ENCODE measurements at regions not wholly inside any gene's neighbourhood (a gene's known extent, or its start where the extent isn't known, plus 50 kb on each side); places are given as distances from the start of the nearest gene placed in this dataset.

DNA sequence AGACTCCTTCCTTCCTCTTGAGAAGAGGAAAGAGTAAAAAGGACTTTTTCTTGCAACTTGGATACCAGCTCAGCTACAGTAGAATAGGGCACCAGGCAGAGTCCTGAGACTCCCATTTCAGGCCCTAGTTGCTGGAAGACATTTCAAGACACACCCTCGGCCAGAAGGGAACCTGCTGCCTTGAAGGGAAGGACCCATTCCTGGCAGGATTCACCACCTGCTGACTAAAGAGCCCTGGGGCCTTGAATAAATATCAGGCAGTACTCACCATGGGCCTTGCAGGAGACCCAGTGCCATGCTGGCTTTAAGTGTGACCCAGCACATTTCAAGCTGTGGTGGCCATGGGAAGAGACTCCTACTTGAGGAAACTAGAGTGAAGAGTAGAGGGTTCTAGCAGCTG, 317.6 kb downstream of the DKK2 start:
- Histone ChIP-seq H3K27ac (ENCODE audit: extremely low read depth, low read depth, low read length) (no peak overlapping the region), H3K36me3 (ENCODE audit: control insufficient read depth in 2 of 2, insufficient read depth in 1 of 2, low read length in 2 of 2) (no peaks in the 10 kb centered on the region), H3K4me3 (ENCODE audit: low read depth, low read length) (no peak overlapping the region), H3K9me3 (ENCODE audit: control insufficient read depth, insufficient read depth, low read depth, low read length) (no peaks in the 10 kb centered on the region), H3K4me1 (ENCODE audit: control insufficient read depth, insufficient read depth, low read length) (no peaks in the 10 kb centered on the region)
- ChIA-PET POLR2A (no interaction called here), CTCF (no interaction called here)
- no peak for TF ChIP-seq KLF9 (tag by site-specific recombination; IDR thresholded peaks at IDR 0.05; ENCODE audit: low read depth)
- 0 out of 2 replicates have a peak, but pooled peaks have one; percentile 13 for TF ChIP-seq ZIC2 (tag by site-specific recombination; IDR thresholded peaks at IDR 0.05)

DNA sequence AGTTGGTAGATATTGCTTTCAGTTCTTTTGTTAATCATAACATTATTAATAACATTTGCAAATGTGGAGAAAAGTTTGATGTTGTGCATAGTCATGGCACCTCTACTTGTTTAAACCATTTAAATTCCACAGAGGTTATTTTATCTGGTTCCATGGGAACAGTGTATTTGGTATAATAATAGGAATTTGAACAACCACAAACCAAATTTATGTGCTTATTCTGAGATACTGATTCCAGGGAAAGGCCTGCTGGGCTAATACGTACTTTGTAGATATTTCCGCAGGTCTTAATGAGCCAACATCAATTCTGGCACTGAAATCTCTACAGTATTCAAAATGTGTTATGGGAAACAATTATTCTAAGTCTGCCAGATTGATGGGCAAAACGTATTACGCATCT, 319.0 kb downstream of the DKK2 start:
- Histone ChIP-seq H3K9me3 (ENCODE audit: control insufficient read depth, insufficient read depth, low read depth, low read length) (no peaks in the 10 kb centered on the region), H3K27ac (ENCODE audit: extremely low read depth, low read depth, low read length) (no peak overlapping the region), H3K4me3 (ENCODE audit: low read depth, low read length) (no peak overlapping the region), H3K4me1 (ENCODE audit: control insufficient read depth, insufficient read depth, low read length) (no peaks in the 10 kb centered on the region), H3K36me3 (ENCODE audit: control insufficient read depth in 2 of 2, insufficient read depth in 1 of 2, low read length in 2 of 2) (no peaks in the 10 kb centered on the region)
- ChIA-PET POLR2A (no interaction called here), CTCF (no interaction called here)
- TF ChIP-seq ZNF175 (tag by site-specific recombination; IDR thresholded peaks at IDR 0.05): no peak
- TF ChIP-seq, protein P1, sequence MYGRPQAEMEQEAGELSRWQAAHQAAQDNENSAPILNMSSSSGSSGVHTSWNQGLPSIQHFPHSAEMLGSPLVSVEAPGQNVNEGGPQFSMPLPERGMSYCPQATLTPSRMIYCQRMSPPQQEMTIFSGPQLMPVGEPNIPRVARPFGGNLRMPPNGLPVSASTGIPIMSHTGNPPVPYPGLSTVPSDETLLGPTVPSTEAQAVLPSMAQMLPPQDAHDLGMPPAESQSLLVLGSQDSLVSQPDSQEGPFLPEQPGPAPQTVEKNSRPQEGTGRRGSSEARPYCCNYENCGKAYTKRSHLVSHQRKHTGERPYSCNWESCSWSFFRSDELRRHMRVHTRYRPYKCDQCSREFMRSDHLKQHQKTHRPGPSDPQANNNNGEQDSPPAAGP (tag by site-specific recombination; IDR thresholded peaks at IDR 0.05): no peak
- TF ChIP-seq ZNF433 (tag by site-specific recombination; IDR thresholded peaks at IDR 0.05; ENCODE audit: low read depth): no peak
- TF ChIP-seq, protein P2, sequence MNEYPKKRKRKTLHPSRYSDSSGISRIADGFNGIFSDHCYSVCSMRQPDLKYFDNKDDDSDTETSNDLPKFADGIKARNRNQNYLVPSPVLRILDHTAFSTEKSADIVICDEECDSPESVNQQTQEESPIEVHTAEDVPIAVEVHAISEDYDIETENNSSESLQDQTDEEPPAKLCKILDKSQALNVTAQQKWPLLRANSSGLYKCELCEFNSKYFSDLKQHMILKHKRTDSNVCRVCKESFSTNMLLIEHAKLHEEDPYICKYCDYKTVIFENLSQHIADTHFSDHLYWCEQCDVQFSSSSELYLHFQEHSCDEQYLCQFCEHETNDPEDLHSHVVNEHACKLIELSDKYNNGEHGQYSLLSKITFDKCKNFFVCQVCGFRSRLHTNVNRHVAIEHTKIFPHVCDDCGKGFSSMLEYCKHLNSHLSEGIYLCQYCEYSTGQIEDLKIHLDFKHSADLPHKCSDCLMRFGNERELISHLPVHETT (tag by site-specific recombination; IDR thresholded peaks at IDR 0.05): no peak
- no peak for TF ChIP-seq ZNF404 (tag by site-specific recombination; IDR thresholded peaks at IDR 0.05)
- TF ChIP-seq ZIC2 (tag by site-specific recombination; IDR thresholded peaks at IDR 0.05): no peak
- TF ChIP-seq ZNF549 (tag by site-specific recombination; IDR thresholded peaks at IDR 0.05): no peak
- TF ChIP-seq ZNF37A (tag by site-specific recombination; IDR thresholded peaks at IDR 0.05): no peak
- no peak for TF ChIP-seq SALL2 (tag by site-specific recombination; IDR thresholded peaks at IDR 0.05; ENCODE audit: borderline replicate concordance)
- no peak for TF ChIP-seq ZNF530 (tag by site-specific recombination; IDR thresholded peaks at IDR 0.05; ENCODE audit: low read depth)
- TF ChIP-seq, protein P3, sequence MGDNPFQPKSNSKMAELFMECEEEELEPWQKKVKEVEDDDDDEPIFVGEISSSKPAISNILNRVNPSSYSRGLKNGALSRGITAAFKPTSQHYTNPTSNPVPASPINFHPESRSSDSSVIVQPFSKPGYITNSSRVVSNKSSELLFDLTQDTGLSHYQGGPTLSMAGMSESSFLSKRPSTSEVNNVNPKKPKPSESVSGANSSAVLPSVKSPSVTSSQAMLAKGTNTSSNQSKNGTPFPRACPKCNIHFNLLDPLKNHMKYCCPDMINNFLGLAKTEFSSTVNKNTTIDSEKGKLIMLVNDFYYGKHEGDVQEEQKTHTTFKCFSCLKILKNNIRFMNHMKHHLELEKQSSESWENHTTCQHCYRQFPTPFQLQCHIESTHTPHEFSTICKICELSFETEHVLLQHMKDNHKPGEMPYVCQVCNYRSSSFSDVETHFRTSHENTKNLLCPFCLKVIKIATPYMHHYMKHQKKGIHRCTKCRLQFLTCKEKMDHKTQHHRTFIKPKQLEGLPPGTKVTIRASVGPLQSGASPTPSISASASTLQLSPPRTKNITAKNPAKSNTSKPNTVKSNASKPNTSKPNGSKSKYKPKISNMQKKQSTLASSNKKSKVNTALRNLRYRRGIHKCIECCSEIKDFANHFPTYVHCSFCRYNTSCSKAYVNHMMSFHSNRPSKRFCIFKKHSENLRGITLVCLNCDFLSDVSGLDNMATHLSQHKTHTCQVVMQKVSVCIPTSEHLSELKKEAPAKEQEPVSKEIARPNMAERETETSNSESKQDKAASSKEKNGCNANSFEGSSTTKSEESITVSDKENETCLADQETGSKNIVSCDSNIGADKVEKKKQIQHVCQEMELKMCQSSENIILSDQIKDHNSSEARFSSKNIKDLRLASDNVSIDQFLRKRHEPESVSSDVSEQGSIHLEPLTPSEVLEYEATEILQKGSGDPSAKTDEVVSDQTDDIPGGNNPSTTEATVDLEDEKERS (tag by site-specific recombination; IDR thresholded peaks at IDR 0.05): no peak

DNA sequence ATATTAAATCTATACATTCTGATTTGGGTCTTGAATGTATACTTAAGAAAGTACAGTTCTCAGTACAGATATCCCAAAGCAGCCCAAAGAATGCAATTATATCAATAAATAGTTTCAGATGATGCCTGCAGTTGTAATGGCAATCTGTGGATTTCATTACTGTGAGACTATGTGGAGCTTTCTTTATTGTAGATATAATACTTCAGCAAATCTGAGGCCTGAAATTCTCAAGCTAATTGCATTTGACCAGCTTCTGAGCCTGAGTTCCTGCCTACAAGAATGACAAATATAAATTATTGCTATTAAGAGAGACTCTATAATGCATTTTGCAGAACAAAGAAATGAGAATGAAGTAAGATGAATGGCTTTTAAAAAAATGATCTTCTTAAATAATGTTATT, 320.3 kb downstream of the DKK2 start:
- no peak overlapping the region for H3K27ac ChIP-seq (ENCODE audit: extremely low read depth, low read depth, low read length)
- no peaks in the 10 kb centered on the region for H3K36me3 ChIP-seq (ENCODE audit: control insufficient read depth in 2 of 2, insufficient read depth in 1 of 2, low read length in 2 of 2)
- H3K9me3 ChIP-seq (ENCODE audit: control insufficient read depth, insufficient read depth, low read depth, low read length): no peaks in the 10 kb centered on the region
- POLR2A ChIA-PET: no interaction called here
- no peak overlapping the region for H3K4me3 ChIP-seq (ENCODE audit: low read depth, low read length)
- H3K4me1 ChIP-seq (ENCODE audit: control insufficient read depth, insufficient read depth, low read length): no peaks in the 10 kb centered on the region
- CTCF ChIA-PET: interaction anchor here (0.5 kb wide), 1 partner anchor 74 kb away, joined by 3 read pairs; no protein-coding TSS in a partner anchor
- TF ChIP-seq ZNF707 (tag by site-specific recombination; IDR thresholded peaks at IDR 0.05) (no peak), ZNF302 (tag by site-specific recombination; IDR thresholded peaks at IDR 0.05; ENCODE audit: low read depth) (no peak), GLI4 (tag by site-specific recombination; IDR thresholded peaks at IDR 0.05) (no peak), ZNF747 (tag by site-specific recombination; IDR thresholded peaks at IDR 0.05) (no peak), YY1 (tag by site-specific recombination; IDR thresholded peaks at IDR 0.05) (no peak), ZNF549 (tag by site-specific recombination; IDR thresholded peaks at IDR 0.05) (no peak), ZNF24 (tag by site-specific recombination; IDR thresholded peaks at IDR 0.05) (no peak), ZNF600 (tag by site-specific recombination; IDR thresholded peaks at IDR 0.05) (no peak), ZNF146 (tag by site-specific recombination; IDR thresholded peaks at IDR 0.05) (no peak)
- TF ChIP-seq, protein P4, sequence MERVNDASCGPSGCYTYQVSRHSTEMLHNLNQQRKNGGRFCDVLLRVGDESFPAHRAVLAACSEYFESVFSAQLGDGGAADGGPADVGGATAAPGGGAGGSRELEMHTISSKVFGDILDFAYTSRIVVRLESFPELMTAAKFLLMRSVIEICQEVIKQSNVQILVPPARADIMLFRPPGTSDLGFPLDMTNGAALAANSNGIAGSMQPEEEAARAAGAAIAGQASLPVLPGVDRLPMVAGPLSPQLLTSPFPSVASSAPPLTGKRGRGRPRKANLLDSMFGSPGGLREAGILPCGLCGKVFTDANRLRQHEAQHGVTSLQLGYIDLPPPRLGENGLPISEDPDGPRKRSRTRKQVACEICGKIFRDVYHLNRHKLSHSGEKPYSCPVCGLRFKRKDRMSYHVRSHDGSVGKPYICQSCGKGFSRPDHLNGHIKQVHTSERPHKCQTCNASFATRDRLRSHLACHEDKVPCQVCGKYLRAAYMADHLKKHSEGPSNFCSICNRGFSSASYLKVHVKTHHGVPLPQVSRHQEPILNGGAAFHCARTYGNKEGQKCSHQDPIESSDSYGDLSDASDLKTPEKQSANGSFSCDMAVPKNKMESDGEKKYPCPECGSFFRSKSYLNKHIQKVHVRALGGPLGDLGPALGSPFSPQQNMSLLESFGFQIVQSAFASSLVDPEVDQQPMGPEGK (tag by site-specific recombination; IDR thresholded peaks at IDR 0.05): no peak
- TF ChIP-seq, protein P5, sequence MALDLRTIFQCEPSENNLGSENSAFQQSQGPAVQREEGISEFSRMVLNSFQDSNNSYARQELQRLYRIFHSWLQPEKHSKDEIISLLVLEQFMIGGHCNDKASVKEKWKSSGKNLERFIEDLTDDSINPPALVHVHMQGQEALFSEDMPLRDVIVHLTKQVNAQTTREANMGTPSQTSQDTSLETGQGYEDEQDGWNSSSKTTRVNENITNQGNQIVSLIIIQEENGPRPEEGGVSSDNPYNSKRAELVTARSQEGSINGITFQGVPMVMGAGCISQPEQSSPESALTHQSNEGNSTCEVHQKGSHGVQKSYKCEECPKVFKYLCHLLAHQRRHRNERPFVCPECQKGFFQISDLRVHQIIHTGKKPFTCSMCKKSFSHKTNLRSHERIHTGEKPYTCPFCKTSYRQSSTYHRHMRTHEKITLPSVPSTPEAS (tag by site-specific recombination; IDR thresholded peaks at IDR 0.05): no peak
- TF ChIP-seq, protein P6, sequence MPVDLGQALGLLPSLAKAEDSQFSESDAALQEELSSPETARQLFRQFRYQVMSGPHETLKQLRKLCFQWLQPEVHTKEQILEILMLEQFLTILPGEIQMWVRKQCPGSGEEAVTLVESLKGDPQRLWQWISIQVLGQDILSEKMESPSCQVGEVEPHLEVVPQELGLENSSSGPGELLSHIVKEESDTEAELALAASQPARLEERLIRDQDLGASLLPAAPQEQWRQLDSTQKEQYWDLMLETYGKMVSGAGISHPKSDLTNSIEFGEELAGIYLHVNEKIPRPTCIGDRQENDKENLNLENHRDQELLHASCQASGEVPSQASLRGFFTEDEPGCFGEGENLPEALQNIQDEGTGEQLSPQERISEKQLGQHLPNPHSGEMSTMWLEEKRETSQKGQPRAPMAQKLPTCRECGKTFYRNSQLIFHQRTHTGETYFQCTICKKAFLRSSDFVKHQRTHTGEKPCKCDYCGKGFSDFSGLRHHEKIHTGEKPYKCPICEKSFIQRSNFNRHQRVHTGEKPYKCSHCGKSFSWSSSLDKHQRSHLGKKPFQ (tag by site-specific recombination; IDR thresholded peaks at IDR 0.05): no peak
